H1 (cell line): ENCODE measurements at regions not wholly inside any gene's neighbourhood (a gene's known extent, or its start where the extent isn't known, plus 50 kb on each side); places are given as distances from the start of the nearest gene placed in this dataset.

Source experiments
- CTCF ChIA-PET: fragments of 300-600 bp; sonication (Branson Sonifier 250); formaldehyde crosslinking; loops from one replicate; lab custom pipeline; 2021; ENCODE audit not compliant: partially characterized antibody; lab: Charles Lee
- POLR2A ChIA-PET: fragments of 300-600 bp; sonication (Branson Sonifier 250); formaldehyde crosslinking; loops from one replicate; lab custom pipeline; 2021; ENCODE audit warnings: inconsistent platforms; ENCODE audit not compliant: partially characterized antibody; lab: Charles Lee
- DNase-seq, 2 experiments: peaks; one replicate each; pipeline versions ENCODE4 v3.0.0 to v3.0.0-alpha.2; 2010 to 2022; ENCODE audit warnings: low spot score in 2 of 2, low read depth in 1 of 2, mixed read lengths in 1 of 2
- FAIRE-seq: peaks from 2 replicates; lab custom pipeline; 2011; peaks lifted over from hg19 to GRCh38; lab: Jason Lieb, UNC
- H2AFZ ChIP-seq: 2 replicates; pipeline ENCODE4 v1.8.1; 2012; ENCODE audit warnings: low read length, inconsistent platforms
- H2AK5ac ChIP-seq: 2 replicates; pipeline ENCODE4 v1.6.1; 2013; ENCODE audit warnings: low read depth, low read length
- H2BK120ac ChIP-seq: replicated peaks from 2 replicates; pipeline ENCODE3; 2013; ENCODE audit warnings: low read depth, low read length, inconsistent platforms
- H2BK12ac ChIP-seq: 2 replicates; pipeline ENCODE4 v1.6.1; 2013; ENCODE audit warnings: low read depth, low read length
- H2BK15ac ChIP-seq: 2 replicates; pipeline ENCODE4 v1.6.1; 2013; ENCODE audit warnings: low read length
- H2BK20ac ChIP-seq: 2 replicates; pipeline ENCODE4 v1.6.1; 2013; ENCODE audit warnings: low read length
- H2BK5ac ChIP-seq: 2 replicates; pipeline ENCODE4 v1.6.1; 2013; ENCODE audit warnings: low read depth, low read length
- H3K14ac ChIP-seq: 2 replicates; pipeline ENCODE4 v1.6.1; 2013; ENCODE audit warnings: inconsistent platforms; ENCODE audit not compliant: insufficient read length
- H3K18ac ChIP-seq: 2 replicates; pipeline ENCODE4 v1.6.1; 2013; ENCODE audit warnings: low read length; ENCODE audit errors: extremely low read depth
- H3K23ac ChIP-seq: 2 replicates; pipeline ENCODE4 v1.6.1; 2013; ENCODE audit warnings: inconsistent platforms; ENCODE audit not compliant: insufficient read length
- H3K23me2 ChIP-seq: 2 replicates; pipeline ENCODE4 v1.6.1; 2013; ENCODE audit warnings: low read depth, low read length
- H3K27ac ChIP-seq: 2 replicates; pipeline ENCODE4 v1.6.1; 2011; ENCODE audit warnings: low read depth, low read length, inconsistent platforms
- H3K27me3 ChIP-seq, 4 experiments: replicated peaks in 1 of 4; 1 replicate in 1 of 4; 2 replicates in 3 of 4; pipeline versions ENCODE4 v1.6.1 to v1.8.1; 2011 to 2013; ENCODE audit warnings: low read length in 3 of 4, mild to moderate bottlenecking in 3 of 4, inconsistent platforms in 2 of 4, mixed read lengths in 2 of 4, moderate library complexity in 1 of 4; ENCODE audit not compliant: control insufficient read depth in 3 of 4, insufficient read depth in 3 of 4; ENCODE audit errors: extremely low read depth in 1 of 4
- H3K36me3 ChIP-seq, 4 experiments: 2 replicates each; pipeline versions ENCODE4 v1.6.1 to v1.8.1; 2011 to 2013; ENCODE audit warnings: mild to moderate bottlenecking in 4 of 4, low read length in 3 of 4, moderate library complexity in 2 of 4, control low read depth in 1 of 4, inconsistent platforms in 1 of 4; ENCODE audit not compliant: insufficient read depth in 4 of 4, control insufficient read depth in 2 of 4
- H3K4ac ChIP-seq: replicated peaks from 2 replicates; pipeline ENCODE3; 2013; ENCODE audit warnings: low read length, low read depth, mixed read lengths, inconsistent platforms; ENCODE audit not compliant: insufficient read length
- H3K4me1 ChIP-seq, 4 experiments: replicated peaks in 1 of 4; 1 replicate in 1 of 4; 2 replicates in 3 of 4; pipeline versions ENCODE4 v1.6.1 to v1.8.1; 2011 to 2013; ENCODE audit warnings: low read length in 3 of 4, inconsistent platforms in 2 of 4, mixed read lengths in 1 of 4; ENCODE audit not compliant: insufficient read depth in 4 of 4, control insufficient read depth in 3 of 4
- H3K4me2 ChIP-seq, 2 experiments: 2 replicates each; pipeline versions ENCODE4 v1.6.1 to v1.8.1; 2011 to 2013; ENCODE audit warnings: low read depth in 2 of 2, low read length in 2 of 2, control low read depth in 1 of 2, inconsistent platforms in 1 of 2, mild to moderate bottlenecking in 1 of 2; ENCODE audit not compliant: insufficient read depth in 1 of 2
- H3K4me3 ChIP-seq, 4 experiments: fragments of 200-600, 300-600 bp in 1 of 4; sonication (generic), shearing (Covaris generic), sonication (Bioruptor Twin) in 1 of 4; 2 replicates each; pipeline versions ENCODE4 v1.5.1 to v1.8.1; 2011 to 2016; ENCODE audit warnings: low read length in 4 of 4, low read depth in 3 of 4, control low read depth in 2 of 4, inconsistent platforms in 2 of 4, mild to moderate bottlenecking in 2 of 4, mixed read lengths in 1 of 4, moderate library complexity in 1 of 4; ENCODE audit not compliant: insufficient read depth in 2 of 4; ENCODE audit errors: extremely low read depth in 1 of 4
- H3K56ac ChIP-seq: replicated peaks from 2 replicates; pipeline ENCODE3; 2013; ENCODE audit warnings: low read depth, mild to moderate bottlenecking, mixed read lengths, low read length, inconsistent platforms; ENCODE audit not compliant: insufficient read length
- H3K79me1 ChIP-seq: 2 replicates; pipeline ENCODE4 v1.6.1; 2013; ENCODE audit warnings: low read depth, low read length, control low read depth
- H3K79me2 ChIP-seq, 2 experiments: 2 replicates each; pipeline versions ENCODE4 v1.6.1 to v1.8.1; 2012 to 2013; ENCODE audit warnings: low read length in 2 of 2, mild to moderate bottlenecking in 2 of 2, inconsistent platforms in 1 of 2; ENCODE audit not compliant: insufficient read depth in 2 of 2, control insufficient read depth in 1 of 2
- H3K9ac ChIP-seq, 4 experiments: replicated peaks in 1 of 4; 1 replicate in 1 of 4; 2 replicates in 3 of 4; pipeline versions ENCODE4 v1.6.1 to v1.8.1; 2011 to 2013; ENCODE audit warnings: low read depth in 3 of 4, low read length in 3 of 4, control low read depth in 2 of 4, mild to moderate bottlenecking in 2 of 4, moderate library complexity in 2 of 4, inconsistent platforms in 1 of 4; ENCODE audit errors: extremely low read depth in 1 of 4
- H3K9me3 ChIP-seq, 2 experiments: 2 replicates each; pipeline versions ENCODE4 v1.6.1 to v1.8.1; 2012 to 2013; ENCODE audit warnings: mild to moderate bottlenecking in 2 of 2, moderate library complexity in 2 of 2, control low read depth in 1 of 2, inconsistent platforms in 1 of 2, low read depth in 1 of 2, low read length in 1 of 2, mixed read lengths in 1 of 2; ENCODE audit not compliant: insufficient read depth in 2 of 2
- H4K20me1 ChIP-seq, 2 experiments: replicated peaks in 1 of 2; 2 replicates each; pipeline versions ENCODE3 to v1.8.1; 2011 to 2013; ENCODE audit warnings: inconsistent platforms in 2 of 2, low read length in 2 of 2, mild to moderate bottlenecking in 1 of 2; ENCODE audit not compliant: insufficient read depth in 2 of 2, control insufficient read depth in 1 of 2
- H4K5ac ChIP-seq: 2 replicates; pipeline ENCODE4 v1.6.1; 2013; ENCODE audit warnings: low read length, low read depth, mixed read lengths, inconsistent platforms; ENCODE audit not compliant: insufficient read length
- H4K8ac ChIP-seq: 2 replicates; pipeline ENCODE4 v1.8.0; 2013; ENCODE audit warnings: mild to moderate bottlenecking, moderate library complexity, low read length, inconsistent platforms; ENCODE audit not compliant: insufficient read depth; ENCODE audit errors: extremely low read depth
- H4K91ac ChIP-seq: replicated peaks from 2 replicates; pipeline ENCODE3; 2013; ENCODE audit warnings: low read length, mixed read lengths, inconsistent platforms; ENCODE audit not compliant: insufficient read length
- BRCA1 ChIP-seq: IDR thresholded peaks from 2 replicates; pipeline ENCODE4 v1.6.1; 2012; ENCODE audit warnings: low read depth, low read length, improper control_type of control experiment
- CTBP2 ChIP-seq: IDR thresholded peaks from 2 replicates; pipeline ENCODE4 v1.7.0; 2011; ENCODE audit warnings: borderline replicate concordance, mild to moderate bottlenecking, moderate library complexity, mixed read lengths, low read length; ENCODE audit not compliant: insufficient read depth, insufficient read length
- JUN ChIP-seq: IDR thresholded peaks from 2 replicates; pipeline ENCODE4 v1.6.1; 2011; ENCODE audit warnings: low read depth, mild to moderate bottlenecking, improper control_type of control experiment, low read length
- PHF8 ChIP-seq: fragments of 200-600 bp; sonication (generic); conservative IDR thresholded peaks from 2 replicates; pipeline ENCODE4 v1.7.1; 2012; ENCODE audit warnings: low read depth, mild to moderate bottlenecking, inconsistent platforms, low read length, moderate library complexity
- POU5F1 ChIP-seq: IDR thresholded peaks from 2 replicates; pipeline ENCODE4 v1.6.1; 2011; ENCODE audit warnings: low read depth, mild to moderate bottlenecking, low read length, moderate library complexity
- SIN3A ChIP-seq, 2 experiments: IDR thresholded peaks in 1 of 2; conservative IDR thresholded peaks in 1 of 2; 2 replicates each; pipeline ENCODE4 v1.6.1; 2011 to 2012; ENCODE audit warnings: low read length in 2 of 2, improper control_type of control experiment in 1 of 2, low read depth in 1 of 2, mild to moderate bottlenecking in 1 of 2
- SRF ChIP-seq: IDR thresholded peaks from 2 replicates; pipeline ENCODE4 v1.6.1; 2011; ENCODE audit warnings: mild to moderate bottlenecking, low read depth, low read length, moderate library complexity
- ZNF274 ChIP-seq: IDR thresholded peaks from 2 replicates; pipeline ENCODE4 v1.7.0; 2012; ENCODE audit warnings: low read length, borderline replicate concordance; ENCODE audit errors: extremely low read depth
- TF ChIP-seq, protein P1 (sequence below): IDR thresholded peaks from 2 replicates; pipeline ENCODE4 v1.6.1; 2012; ENCODE audit warnings: inconsistent platforms

- Histone ChIP-seq H2BK12ac (no peak overlapping the region), H4K8ac (no peak overlapping the region), H3K4me1 (no peaks in the 10 kb centered on the region), H3K14ac (no peak overlapping the region), H3K27me3 (no peaks in the 10 kb centered on the region), H3K9me3 (no peaks in the 10 kb centered on the region), H2AFZ (no peak overlapping the region), H3K4me3 (no peak overlapping the region), H4K20me1 (peaks cover 0 to 3% of the 10 kb centered on the region in 2 experiments), H3K23ac (no peak overlapping the region), H3K79me1 (no peaks in the 10 kb centered on the region), H2AK5ac (no peak overlapping the region), H3K36me3 (no peaks in the 10 kb centered on the region), H4K91ac (no peak overlapping the region), H2BK15ac (no peak overlapping the region), H2BK5ac (no peak overlapping the region), H3K4ac (no peak overlapping the region), H3K79me2 (no peaks in the 10 kb centered on the region), H3K18ac (no peak overlapping the region), H2BK20ac (no peak overlapping the region), H3K56ac (no peak overlapping the region), H3K4me2 (no peak overlapping the region), H3K9ac (no peak overlapping the region), H3K27ac (no peak overlapping the region), H2BK120ac (no peak overlapping the region), H4K5ac (no peak overlapping the region), H3K23me2 (no peaks in the 10 kb centered on the region)
- no peak for TF ChIP-seq SIN3A (conservative IDR thresholded peaks at IDR 0.05 in 1 of 2, IDR thresholded peaks at IDR 0.05 in 1 of 2; ENCODE audit: low read depth in 1 of 2, low read length in 2 of 2)
- no peak for TF ChIP-seq ZNF274
- no peak for TF ChIP-seq CTBP2
- no peak for TF ChIP-seq PHF8
- TF ChIP-seq, protein P1, sequence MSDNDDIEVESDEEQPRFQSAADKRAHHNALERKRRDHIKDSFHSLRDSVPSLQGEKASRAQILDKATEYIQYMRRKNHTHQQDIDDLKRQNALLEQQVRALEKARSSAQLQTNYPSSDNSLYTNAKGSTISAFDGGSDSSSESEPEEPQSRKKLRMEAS = no peak
- no peak for TF ChIP-seq POU5F1
- no peak for TF ChIP-seq SRF
- TF ChIP-seq BRCA1 = no peak
- TF ChIP-seq JUN = no peak
- ChIA-PET POLR2A (no interaction called here), CTCF (interaction anchor here (0.6 to 4.7 kb wide), 11 partner anchors 8 to 125 kb away, joined by 3 to 28 read pairs (median 4); no protein-coding TSS in a partner anchor)
- DNase-seq (no peak), FAIRE-seq (no peak)
These were observed 165.8 kb downstream of the BUD13 start for GRCh38 chr11:116607027-116607426.
